ENCODE measurements at regions not wholly inside any gene's neighbourhood (a gene's known extent, or its start where the extent isn't known, plus 50 kb on each side); places are given as distances from the start of the nearest gene placed in this dataset.

DNA sequence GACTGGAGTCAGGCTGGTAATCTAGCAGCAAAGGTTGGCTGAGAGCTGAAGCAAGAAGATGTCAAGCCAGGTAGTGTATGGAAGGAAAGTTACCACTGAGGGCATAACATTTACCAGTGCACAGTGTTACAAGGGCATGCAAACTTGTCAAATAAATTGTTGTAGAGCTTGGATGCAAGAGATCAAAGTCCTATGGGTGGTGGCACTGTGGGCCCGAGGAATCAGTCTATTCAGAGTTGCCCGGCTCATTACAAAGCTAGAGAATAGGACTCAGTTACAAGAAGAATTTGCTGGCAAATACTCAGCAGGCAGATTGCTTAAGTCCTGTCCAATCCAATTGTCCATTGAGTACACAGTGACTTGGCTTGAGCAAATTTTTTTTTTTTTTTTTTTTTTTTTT, 2043.8 kb downstream of the ARAP2 start:
- Histone ChIP-seq H3K23ac (ENCODE audit: insufficient read length, low read depth, low read length) (no peak overlapping the region), H3K79me1 (ENCODE audit: insufficient read depth, low read depth, low read length, poor library complexity, severe bottlenecking) (no peaks in the 10 kb centered on the region), H3K23me2 (ENCODE audit: insufficient read length, low read depth, low read length, poor library complexity, severe bottlenecking) (no peaks in the 10 kb centered on the region), H3K27me3 (ENCODE audit: insufficient read depth, low read length) (no peaks in the 10 kb centered on the region), H3K79me2 (ENCODE audit: insufficient read depth, low read length) (no peaks in the 10 kb centered on the region), H4K5ac (ENCODE audit: insufficient read length, low read depth, low read length) (no peak overlapping the region), H2BK20ac (ENCODE audit: low read depth, low read length, poor library complexity, severe bottlenecking) (no peak overlapping the region), H3K4me2 (ENCODE audit: insufficient read depth, insufficient read length, low read length) (no peak overlapping the region), H3K9ac (ENCODE audit: extremely low read depth, insufficient read length, low read length) (no peak overlapping the region), H3K56ac (ENCODE audit: insufficient read length, low read depth, low read length) (no peak overlapping the region), H2BK5ac (ENCODE audit: insufficient read length, low read length) (no peak overlapping the region), H3K27ac (ENCODE audit: insufficient read length, low read depth, low read length) (no peak overlapping the region), H4K8ac (replicated peaks; ENCODE audit: insufficient read length, low read depth, low read length) (no peak overlapping the region), H3K4me1 (ENCODE audit: insufficient read depth, low read length) (no peaks in the 10 kb centered on the region), H3K14ac (ENCODE audit: insufficient read depth, low read length) (no peak overlapping the region), H2AFZ (ENCODE audit: low read length) (no peak overlapping the region), H3K4ac (ENCODE audit: low read depth, low read length) (no peak overlapping the region), H2BK120ac (ENCODE audit: low read depth, low read length, poor library complexity, severe bottlenecking) (no peak overlapping the region), H3K18ac (ENCODE audit: insufficient read length, low read depth, low read length) (no peak overlapping the region), H4K20me1 (ENCODE audit: control insufficient read depth, insufficient read depth, insufficient read length) (no peaks in the 10 kb centered on the region), H2AK5ac (ENCODE audit: insufficient read length, low read length) (no peak overlapping the region), H2BK15ac (ENCODE audit: low read depth, low read length) (no peak overlapping the region), H4K91ac (ENCODE audit: insufficient read length, low read depth, low read length) (no peak overlapping the region), H2BK12ac (ENCODE audit: insufficient read length, low read depth, low read length) (no peak overlapping the region), H3K9me3 (ENCODE audit: control insufficient read depth, low read depth, low read length) (no peaks in the 10 kb centered on the region), H3T11ph (ENCODE audit: low read length) (no peak overlapping the region)
- Mint-ChIP-seq H3K4me1 (peaks cover 0 to 4% of the 10 kb centered on the region in 2 experiments; a peak in 2 of 4 replicates), H3K4me3 (no peak overlapping the region), H3K27ac (no peak overlapping the region), H3K36me3 (ENCODE audit: insufficient read depth in 1 of 3, low read depth in 3 of 3) (peaks cover 5 to 10% (median 6%) of the 10 kb centered on the region in 3 experiments), H3K27me3 (ENCODE audit: low read depth) (no peaks in the 10 kb centered on the region), H3K9me3 (peaks cover 9 to 10% of the 10 kb centered on the region in 2 experiments)
- TF ChIP-seq, protein P1, sequence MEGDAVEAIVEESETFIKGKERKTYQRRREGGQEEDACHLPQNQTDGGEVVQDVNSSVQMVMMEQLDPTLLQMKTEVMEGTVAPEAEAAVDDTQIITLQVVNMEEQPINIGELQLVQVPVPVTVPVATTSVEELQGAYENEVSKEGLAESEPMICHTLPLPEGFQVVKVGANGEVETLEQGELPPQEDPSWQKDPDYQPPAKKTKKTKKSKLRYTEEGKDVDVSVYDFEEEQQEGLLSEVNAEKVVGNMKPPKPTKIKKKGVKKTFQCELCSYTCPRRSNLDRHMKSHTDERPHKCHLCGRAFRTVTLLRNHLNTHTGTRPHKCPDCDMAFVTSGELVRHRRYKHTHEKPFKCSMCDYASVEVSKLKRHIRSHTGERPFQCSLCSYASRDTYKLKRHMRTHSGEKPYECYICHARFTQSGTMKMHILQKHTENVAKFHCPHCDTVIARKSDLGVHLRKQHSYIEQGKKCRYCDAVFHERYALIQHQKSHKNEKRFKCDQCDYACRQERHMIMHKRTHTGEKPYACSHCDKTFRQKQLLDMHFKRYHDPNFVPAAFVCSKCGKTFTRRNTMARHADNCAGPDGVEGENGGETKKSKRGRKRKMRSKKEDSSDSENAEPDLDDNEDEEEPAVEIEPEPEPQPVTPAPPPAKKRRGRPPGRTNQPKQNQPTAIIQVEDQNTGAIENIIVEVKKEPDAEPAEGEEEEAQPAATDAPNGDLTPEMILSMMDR (conservative IDR thresholded peaks at IDR 0.05), result no peak
- WGBS (ENCODE audit: extremely low coverage, insufficient read length, low lambda C conversion rate), result no CpG with 5 or more reads among the region's 2 CpGs
- no peak for DNase-seq

Data from H9 (cell line).